HG03108 (cell line): ENCODE measurements at regions not wholly inside any gene's neighbourhood (a gene's known extent, or its start where the extent isn't known, plus 50 kb on each side); places are given as distances from the start of the nearest gene placed in this dataset.
"Not testable (repeated sequence)": the region's sequence is repeated elsewhere in the genome, so short reads cannot be mapped to it uniquely, and the experiment has no call there.

ENCODE experiments used
- ATAC-seq: cut with Tn5 transposase; IDR thresholded peaks from one replicate; pipeline ENCODE4 v1.9.1; 2021; ENCODE audit warnings: moderate library complexity; ENCODE audit not compliant: unreplicated experiment

DNA sequence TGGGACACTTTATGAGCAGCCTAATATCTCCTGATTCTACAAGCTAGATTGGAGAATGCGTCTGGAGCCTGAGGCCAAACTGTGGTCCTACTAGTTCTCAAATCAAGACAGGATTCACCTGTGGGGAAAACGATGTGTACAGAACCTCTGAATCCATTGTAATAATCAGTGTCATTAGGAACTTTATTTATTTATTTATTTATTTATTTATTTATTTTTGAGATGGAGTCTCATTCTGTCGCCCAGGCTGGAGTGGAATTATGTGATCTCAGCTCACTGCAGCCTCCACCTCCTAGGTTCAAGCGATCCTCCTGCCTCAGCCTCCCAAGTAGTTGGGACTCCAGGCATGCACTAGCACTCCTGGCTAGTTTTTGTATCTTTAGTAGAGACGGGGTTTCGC lies 52.6 kb upstream of the KIF26B start:
- ATAC-seq, result not testable (repeated sequence)

- no peak for ATAC-seq
These were observed 55.4 kb upstream of the KIF26B start for GRCh38 chr1:245099401-245099800.

DNA sequence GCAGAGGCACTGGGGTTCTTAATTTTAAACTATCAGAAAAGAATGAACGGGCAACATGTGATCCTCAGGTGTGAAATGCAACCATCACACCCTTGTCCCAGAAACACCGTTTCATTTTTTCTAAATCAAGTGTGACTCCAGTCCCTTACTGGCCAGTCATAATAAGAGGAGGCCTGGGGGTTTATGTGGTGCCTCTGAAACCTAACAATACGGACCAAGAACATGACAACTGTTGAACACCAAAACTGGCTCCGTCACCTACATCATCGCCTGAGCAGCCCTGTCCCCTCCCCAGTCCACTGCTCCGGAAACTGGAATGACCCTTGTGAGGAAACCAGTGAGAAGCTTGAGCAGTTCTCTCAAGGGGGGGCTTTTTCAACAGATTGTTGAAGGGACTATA lies 55.9 kb upstream of the KIF26B start:
- no peak for ATAC-seq

DNA sequence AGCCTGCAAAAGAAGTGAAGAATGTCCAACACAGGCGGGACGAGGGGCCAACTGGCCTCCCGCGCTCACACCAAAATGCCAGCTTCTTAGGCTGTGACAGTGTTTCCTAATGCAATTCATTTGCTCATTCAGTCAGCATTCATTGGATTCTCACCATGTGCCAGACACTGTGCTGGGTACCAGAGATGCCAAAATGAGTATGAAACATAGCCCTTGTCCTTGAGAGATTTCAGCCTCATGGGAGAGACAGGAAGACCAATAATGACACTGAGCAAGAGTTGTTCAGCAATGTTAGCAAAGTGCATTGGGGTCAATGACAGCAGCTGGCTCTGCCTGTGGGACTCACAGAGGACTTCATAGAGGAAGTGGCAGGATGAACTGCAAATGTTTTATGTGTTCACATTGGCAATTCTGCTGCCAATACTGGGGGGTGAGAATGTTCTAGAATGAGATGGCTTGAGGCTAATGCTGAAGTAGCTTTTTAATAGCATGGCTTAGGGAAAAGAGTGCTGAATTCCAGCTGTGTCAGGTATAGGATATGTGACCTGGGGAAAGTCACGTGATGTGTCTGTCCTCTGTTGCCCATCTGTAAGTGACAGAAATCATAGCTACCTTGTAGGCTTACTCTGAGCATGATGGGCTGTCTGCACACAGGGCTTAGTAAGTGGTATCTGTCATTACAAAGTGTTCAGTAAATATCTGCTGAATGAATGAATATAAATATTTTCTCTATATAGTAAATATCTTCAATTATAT lies 58.3 kb upstream of the KIF26B start:
- no peak for ATAC-seq

DNA sequence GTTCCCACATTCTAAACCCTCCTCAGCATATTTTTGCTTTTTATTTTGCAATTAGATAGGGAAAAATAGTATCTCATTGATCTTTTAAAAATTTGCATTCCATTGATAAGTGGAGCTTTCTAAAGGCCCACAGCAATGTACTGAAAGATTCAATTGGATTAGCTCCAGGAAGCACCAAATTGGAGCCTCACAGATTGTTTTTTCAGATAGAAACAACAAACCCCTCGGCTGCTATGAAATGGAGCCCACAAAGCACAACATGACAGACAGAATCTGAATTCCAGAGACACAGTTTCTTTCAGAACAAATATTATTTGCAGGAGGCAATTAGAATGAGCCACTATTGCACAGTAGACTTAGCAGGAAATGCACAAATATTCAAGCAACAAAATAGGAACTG lies 58.9 kb upstream of the KIF26B start:
- ATAC-seq, result no peak

GRCh38 chr1:245094954-245095353 lies 59.8 kb upstream of the KIF26B start:
- ATAC-seq, result no peak

GRCh38 chr1:245094092-245094491 lies 60.7 kb upstream of the KIF26B start:
- no peak for ATAC-seq

DNA sequence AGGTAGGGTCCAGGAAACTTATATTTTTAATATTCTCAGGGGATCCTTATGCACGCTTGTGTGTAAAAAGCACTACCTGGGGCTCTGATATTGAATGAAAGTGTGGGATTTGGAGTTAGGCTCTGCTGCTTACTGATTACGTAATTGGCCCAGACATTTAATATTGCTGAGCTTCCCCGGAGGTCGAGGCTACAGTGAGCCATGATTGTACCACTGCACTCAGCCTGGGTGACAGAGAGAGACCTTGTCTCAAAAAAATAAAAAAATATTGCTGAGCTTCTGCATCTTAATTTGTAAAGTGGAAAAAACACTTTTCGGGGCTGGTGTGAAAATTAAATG lies 62.2 kb upstream of the KIF26B start:
- ATAC-seq, result no peak

DNA sequence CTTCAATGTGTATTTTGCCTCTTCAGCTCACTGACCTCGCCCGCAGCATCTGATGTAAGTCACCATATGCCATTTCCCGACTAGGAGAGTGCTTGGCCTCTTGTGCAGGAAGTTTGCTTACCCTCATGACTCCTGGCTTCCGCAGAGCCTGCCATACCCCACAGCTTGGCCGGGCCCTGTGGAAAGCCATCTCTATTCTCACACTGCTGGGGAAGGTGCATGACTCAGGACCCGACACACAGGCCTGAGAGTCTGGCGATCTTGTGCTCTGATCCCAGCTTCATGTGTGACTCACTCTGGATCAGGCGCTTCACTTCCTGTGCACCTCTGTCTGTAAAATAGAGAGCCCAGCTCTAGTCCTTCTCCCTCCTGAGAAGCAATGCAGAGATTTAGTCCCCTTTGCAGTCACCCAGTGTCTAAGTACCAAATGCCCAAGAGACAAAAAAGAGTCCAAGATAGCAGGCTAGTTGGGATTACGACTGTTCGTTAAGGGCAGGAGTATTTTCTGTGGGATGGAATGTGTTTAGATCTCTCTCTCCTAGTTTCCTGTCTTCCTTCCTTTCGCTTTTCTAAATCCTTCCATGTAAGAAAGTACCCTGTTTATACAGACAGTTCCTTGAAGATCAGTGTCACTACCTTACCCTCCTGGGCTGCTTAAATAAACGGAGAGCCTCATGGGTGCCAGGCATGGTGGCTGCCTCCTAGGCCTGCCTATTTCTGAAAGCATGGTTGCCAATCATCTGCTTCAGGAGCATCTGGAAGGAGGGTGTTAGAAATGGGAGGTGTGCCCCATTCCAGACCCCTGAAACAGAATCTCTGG lies 62.8 kb upstream of the KIF26B start:
- no peak for ATAC-seq

- ATAC-seq, result no peak
These were observed 63.6 kb upstream of the KIF26B start for GRCh38 chr1:245091171-245091621.

- no peak for ATAC-seq
These were observed 64.2 kb upstream of the KIF26B start for GRCh38 chr1:245090491-245091090.

GRCh38 chr1:245087723-245088122 lies 67.1 kb upstream of the KIF26B start:
- no peak for ATAC-seq

- ATAC-seq, result no peak
These were observed 68.3 kb upstream of the KIF26B start for GRCh38 chr1:245086389-245086969.

GRCh38 chr1:245085508-245086095 lies 69.2 kb upstream of the KIF26B start:
- ATAC-seq, result no peak

GRCh38 chr1:245084551-245084950 lies 70.2 kb upstream of the KIF26B start:
- no peak for ATAC-seq

GRCh38 chr1:245079021-245079609 lies 75.7 kb upstream of the KIF26B start:
- no peak for ATAC-seq

GRCh38 chr1:245074898-245075297 lies 79.9 kb upstream of the KIF26B start:
- no peak for ATAC-seq

GRCh38 chr1:245074232-245074747 lies 80.5 kb upstream of the KIF26B start:
- ATAC-seq, result no peak

DNA sequence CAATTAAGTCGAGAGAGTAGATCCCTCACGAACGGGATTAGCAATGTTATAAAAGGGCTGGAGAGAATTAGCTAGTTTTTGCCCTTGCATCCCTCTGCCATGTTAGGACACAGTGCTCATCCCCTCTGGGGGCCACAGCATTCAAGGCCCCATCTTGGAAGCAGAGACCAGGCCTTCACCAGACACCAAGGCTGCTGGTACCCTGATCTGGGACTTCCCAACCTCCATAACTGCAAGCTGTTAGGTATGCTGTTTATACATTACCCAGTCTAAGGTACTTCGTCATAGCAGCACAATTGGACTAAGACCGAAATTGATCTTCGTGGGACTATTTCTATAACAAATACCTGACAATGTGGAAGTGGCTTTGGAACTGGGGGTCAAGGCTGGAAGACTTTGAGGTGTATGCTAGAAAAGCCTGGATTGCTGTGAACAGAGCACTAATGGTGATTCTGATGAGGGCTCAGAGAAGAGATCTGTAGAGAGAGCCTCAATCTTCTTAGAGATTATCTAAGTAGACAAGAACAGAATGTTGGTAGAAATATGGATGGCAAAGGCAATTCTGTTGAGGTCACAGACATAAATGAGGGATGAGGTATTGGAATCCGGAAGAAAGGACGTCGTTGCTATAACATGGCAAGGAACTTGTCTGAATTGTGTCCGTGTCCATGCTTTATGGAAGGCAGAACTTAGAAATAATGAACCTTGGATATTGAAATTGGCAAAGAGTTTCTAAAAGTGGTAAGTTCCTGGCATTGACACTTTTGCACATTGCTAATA lies 83.8 kb upstream of the KIF26B start:
- ATAC-seq, result no peak

DNA sequence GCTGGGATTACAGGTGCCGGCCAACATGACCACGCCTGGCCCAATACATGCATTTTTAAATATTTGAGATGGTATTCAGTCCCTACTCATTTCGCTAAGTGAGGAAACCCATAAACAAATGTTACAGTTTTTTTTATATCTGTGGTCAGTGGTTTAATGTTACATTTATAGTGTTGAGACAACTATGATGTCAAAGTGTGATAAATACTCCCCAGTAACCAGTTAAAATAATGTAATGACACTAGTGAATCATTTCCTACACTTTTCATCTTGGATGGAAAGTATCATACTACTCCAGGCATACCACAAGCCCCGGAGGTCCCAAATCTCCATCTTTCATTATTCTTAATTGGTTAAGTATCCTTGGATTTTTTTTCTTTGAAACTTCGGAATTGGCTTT lies 87.5 kb upstream of the KIF26B start:
- no peak for ATAC-seq
